GDM1 (cell line): ENCODE measurements at regions not wholly inside any gene's neighbourhood (a gene's known extent, or its start where the extent isn't known, plus 50 kb on each side); places are given as distances from the start of the nearest gene placed in this dataset.
A peak's percentile ranks its signal among the peaks of the same experiment; 100 is the strongest.
"Not testable (repeated sequence)": the region's sequence is repeated elsewhere in the genome, so short reads cannot be mapped to it uniquely, and the experiment has no call there.

Experiments used
- DNase-seq: peaks from one replicate; lab custom pipeline; 2025; lab: John Stamatoyannopoulos, UW

DNA sequence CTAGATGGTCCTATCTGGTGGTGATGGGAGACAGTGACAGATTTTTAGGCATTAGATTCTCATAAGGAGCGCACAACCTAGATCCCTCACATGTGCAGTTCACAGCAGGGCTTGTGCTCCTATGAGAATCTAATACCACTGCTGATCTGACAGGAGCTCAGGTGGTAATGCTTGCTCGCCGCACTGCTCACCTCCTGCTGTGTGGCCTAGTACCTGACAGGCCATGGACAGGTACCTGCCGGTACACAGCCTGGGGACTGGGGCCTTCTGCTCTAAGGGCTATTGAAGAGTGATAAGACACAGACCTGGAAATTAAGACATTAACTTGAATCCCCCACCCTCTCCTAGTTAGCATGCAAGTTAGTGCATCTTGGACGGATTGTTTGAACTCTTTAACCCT, 64.4 kb downstream of the KLRB1 start:
- not testable (repeated sequence) for DNase-seq

DNA sequence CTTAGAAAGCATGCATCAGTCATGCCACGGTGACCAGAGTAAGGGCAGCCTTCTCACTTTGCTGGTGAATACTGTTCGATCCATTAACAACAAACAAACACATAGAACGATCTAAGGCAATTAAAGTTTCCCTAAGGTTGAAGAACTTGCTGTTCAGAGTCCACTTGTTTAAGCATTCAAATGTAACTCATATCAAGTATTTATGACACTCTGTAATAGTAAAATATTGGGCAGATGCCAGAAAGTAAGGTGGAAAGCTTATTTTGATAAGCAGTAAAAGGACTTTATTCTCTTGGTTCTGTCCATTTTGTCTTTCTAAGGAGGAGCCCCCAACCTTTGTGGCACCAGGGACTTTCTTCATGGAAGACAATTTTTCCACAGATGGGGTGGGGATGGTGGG, 64.9 kb downstream of the KLRB1 start:
- DNase-seq, result not testable (repeated sequence)

GRCh38 chr12:9515925-9516324, 91.8 kb downstream of the KLRB1 start:
- DNase-seq, result not testable (repeated sequence)

DNA sequence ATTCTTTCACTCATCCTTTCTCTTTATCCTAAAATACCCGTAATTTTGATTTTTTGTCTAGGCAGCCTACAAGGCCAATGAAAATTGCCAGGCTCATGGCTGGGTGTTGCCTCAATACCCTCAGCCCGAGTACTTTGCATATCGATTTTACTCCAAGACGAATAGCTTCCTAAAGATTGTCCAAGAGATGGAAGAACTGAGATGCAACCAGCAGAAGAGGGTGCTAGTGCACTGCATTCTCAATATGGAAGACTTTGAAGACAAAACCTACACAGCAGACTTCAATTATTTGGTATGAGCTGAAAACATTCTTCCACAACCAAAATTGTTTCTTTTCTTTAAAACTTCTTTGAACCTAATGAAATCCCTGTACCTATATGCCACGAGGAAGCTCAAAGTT, 95.0 kb downstream of the KLRB1 start:
- not testable (repeated sequence) for DNase-seq

DNA sequence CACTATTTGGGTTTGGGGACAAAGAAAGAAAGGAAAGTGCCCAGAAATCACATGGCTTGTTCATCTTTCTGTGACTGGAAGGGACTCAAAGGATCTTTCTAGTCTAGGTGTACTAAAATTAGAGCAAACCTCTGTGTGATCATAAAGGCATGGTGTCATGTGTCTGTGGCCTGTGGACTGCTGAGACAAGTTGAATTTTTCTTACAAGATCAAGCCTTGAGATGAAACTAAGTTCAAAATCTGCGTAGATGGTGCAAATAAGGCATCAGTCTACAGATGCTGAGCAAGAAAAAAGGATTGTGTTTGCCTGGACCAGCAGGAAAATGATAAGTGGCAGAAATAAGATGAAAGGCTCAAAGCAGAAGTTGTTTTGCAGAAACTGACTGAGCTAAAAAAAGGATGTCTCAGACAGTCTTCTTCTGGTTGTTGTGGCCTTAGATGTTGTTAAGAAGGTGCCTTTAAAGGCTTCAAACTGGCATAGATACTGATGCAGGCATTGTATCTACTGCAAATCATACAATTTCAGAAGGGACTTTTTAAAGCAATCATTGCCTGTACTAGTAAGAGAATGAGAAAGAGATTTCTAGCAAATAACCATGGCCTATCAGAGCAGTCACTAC, 97.2 kb downstream of the KLRB1 start:
- DNase-seq, result not testable (repeated sequence)

GRCh38 chr12:9509464-9510161, 98.1 kb downstream of the KLRB1 start:
- DNase-seq, result no peak

GRCh38 chr12:9506746-9507145, 101.0 kb downstream of the KLRB1 start:
- DNase-seq, result no peak

DNA sequence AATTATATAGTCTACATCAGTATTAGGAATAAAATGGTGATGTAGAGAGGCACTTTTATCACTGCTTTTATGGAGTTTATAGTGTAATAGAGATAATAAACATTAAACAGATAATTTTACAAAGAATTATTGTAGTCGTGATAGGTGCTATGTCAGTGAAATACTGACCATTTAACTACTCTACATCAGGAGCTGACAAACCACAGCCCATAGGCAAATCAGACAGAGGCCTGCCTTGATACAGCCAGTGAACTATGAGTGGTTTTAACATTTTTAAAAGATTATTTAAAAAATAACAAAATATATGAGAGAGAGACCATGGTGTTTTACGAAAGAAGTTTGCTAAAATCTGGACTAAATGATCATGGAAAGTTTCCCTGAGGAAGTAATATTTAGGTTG, 104.3 kb downstream of the KLRB1 start:
- DNase-seq, result not testable (repeated sequence)

DNA sequence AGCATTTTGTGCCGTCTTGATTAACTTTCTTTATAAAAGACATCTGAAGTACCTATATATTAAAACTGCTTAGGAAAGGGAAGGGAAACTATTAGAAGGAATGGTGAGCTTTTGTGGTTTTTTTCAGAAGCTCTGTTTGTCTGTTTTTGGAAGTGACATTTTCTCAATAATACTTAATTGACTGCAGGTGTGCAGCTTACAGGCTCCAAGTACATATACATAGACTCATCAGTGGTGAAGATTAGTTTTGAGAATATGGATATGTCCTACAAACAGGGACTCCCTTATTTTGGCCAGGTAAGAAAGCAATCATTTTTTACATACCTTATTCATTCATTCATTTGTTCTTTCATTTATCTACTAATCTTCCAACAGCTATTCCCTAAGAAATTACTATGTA, 104.9 kb downstream of the KLRB1 start:
- DNase-seq, result not testable (repeated sequence)

GRCh38 chr12:9493325-9493724, 114.4 kb downstream of the KLRB1 start:
- not testable (repeated sequence) for DNase-seq

GRCh38 chr12:9481289-9481688, 126.4 kb downstream of the KLRB1 start:
- not testable (repeated sequence) for DNase-seq

GRCh38 chr12:9474197-9474596, 133.5 kb downstream of the KLRB1 start:
- not testable (repeated sequence) for DNase-seq

GRCh38 chr12:9473638-9474037, 134.1 kb downstream of the KLRB1 start:
- not testable (repeated sequence) for DNase-seq

DNA sequence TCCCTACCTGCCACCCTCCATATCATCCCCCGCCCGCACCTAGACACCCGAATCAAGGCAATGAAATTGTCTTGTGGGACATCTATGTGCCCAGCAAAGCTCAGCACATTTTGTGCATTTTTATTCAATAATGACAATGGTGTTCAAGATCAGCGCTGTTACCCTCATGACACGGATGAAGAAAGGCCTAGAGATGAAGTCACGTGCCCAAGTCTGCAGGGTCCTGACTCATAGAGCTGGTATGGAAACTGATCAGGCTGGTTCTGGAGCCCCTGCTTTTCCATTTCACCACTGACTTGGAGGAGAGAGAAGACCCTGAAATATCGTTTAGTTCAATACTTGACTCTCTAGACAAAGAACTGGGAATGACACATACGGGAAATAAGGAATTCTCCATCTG, 136.2 kb downstream of the KLRB1 start:
- DNase-seq, result not testable (repeated sequence)

DNA sequence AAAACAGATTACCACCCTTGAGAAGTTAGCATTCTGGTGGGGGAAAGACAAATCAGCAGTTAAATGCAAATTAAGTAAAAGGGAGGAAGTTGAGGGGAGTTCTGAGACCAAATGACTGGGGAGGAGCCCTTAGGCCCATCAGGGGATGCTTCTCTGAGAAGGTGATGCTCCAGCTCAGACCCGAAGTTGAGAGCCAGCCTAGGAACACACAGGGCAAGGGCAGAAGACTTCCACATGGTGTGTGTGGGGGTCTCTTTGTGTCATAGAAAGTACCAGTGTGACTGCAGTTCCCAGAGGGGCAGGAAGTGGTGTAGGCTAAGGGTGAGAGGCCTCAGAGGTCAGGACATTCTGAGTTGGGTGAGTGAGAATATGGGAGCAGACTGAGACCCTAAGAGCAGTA, 137.3 kb downstream of the KLRB1 start:
- DNase-seq, result not testable (repeated sequence)

DNA sequence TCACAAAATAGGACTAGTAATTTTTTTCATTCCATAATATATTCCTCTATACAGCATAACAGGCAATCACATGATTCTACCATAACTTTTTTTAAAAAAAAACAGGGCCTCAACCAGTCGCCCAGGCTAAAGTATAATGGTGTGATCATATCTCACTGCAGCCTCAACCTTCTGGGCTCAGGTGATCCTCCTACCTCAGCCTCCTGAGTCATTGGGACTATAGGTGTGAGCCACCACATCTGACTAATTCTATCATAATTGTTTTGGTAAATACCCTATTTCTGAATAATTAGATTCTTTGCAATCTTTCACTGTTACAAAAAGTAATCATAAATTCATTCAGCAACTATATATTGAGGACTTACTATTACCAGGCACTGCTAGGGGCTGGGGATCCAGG, 137.8 kb downstream of the KLRB1 start:
- not testable (repeated sequence) for DNase-seq

DNA sequence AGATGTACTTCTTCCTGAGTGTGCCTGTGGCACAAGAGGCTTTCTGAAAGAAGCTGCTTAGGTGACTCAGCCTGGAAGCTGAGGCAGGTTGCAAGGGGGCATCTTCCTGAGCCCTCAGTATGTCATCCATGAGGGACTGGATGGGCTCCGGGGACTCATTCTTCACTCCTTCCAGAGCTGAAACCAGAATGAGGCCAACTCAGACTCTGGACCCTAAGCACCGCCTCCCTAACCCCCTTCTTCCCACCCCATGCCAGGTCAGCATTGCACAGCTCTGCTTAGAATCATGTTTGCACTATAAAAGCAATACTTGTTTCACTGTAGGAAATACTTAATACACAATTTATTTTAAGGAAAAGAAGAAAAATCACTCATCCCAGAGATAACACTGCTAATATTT, 138.3 kb downstream of the KLRB1 start:
- DNase-seq, result not testable (repeated sequence)

DNA sequence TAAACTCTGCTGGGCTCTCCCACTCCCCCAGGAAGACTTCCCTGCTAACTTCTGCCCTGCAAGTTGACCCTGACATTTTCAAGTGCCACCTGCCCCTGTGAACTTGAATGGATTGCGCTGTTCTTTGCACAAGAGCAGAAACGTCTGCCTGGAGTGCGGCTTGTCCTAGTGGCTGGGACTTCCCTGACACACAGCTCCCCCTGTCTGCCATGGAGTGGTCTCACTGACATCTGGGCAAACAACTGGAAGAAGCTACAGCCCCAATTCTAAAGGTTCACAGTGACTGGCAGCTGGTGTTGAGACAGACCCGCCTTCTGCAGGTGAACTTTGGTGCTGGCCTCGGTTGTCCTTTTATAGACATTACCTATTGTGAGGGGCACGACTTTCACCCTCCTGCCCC, 138.7 kb downstream of the KLRB1 start:
- peak; percentile 38 for DNase-seq

DNA sequence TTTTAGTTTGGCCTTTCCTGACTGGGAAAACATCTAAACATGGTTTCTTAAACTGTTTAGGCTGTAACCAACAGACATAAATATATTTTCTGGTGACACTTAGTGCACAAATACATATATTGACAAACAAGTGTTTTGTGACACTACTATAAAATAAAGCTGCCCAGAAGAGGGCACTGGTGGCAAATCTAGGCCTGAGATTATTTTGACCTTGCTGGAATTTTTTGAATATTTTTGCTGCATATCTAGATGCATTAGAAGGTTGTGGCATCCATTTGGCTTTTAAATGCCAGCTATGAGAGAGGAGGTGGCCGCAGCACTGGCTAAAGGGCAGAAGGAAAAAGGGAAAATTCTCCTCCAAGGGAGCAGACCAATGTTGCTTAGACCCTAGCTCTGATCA, 139.6 kb downstream of the KLRB1 start:
- DNase-seq, result not testable (repeated sequence)

DNA sequence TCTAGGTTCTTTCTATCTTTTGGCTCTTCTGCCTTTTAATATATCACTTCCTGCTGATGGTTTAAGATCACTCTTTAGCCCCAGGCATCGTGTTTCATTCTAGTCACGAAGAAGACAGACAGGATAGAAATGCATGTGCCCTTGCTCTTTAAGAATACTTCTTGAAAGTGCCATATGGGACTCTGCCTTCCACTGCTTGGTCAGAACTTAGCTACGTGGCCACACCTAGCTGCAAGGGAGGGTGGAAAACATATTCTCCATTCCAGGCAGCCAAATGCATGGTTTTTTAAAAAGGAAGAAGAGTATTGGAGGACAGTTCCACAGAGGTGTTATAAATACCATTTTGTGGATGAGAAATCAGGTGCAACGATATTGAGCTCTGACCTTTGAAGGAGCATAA, 143.3 kb downstream of the KLRB1 start:
- no peak for DNase-seq

GRCh38 chr12:9455516-9455915, 152.2 kb downstream of the KLRB1 start:
- DNase-seq, result not testable (repeated sequence)

DNA sequence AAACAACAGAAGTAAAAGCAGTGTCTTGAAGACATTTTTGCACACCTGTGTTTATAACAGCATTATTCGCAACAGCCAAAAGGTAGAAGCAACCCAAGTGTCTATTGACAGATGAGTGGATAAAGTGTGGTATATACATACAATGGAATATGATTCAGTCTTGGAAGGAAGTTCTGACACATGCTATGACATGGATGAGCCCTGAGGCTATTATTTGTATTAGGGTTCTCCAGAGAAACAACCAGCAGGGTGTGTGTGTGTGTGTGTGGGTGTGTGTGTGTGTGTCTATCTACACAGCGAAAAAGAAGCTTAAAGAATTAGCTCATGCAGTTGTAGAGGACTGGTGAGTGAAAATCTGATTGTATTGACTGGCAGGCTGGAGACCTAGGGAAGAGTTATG, 153.7 kb downstream of the KLRB1 start:
- not testable (repeated sequence) for DNase-seq

DNA sequence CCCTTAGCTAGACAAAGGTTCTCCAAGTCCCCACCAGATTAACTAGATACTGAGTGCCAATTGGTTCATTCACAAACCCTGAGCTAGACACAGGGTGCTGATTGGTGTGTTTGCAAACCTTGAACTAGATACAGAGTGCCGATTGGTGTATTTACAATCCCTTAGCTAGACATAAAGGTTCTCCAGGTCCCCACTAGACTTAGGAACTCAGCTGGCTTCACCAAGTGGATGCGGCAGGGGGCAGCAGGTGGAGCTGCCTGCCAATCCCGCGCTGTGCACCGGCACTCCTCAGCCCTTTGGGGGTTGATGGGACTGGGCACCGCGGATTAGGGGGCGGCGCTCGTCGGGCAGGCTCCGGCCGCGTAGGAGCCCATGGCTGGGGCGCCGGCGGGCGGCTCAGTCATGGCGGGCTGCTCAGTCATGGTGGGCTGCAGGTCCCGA, 157.6 kb downstream of the KLRB1 start:
- not testable (repeated sequence) for DNase-seq
